ENCODE measurements at regions not wholly inside any gene's neighbourhood (a gene's known extent, or its start where the extent isn't known, plus 50 kb on each side); places are given as distances from the start of the nearest gene placed in this dataset.
"Not testable (repeated sequence)": the region's sequence is repeated elsewhere in the genome, so short reads cannot be mapped to it uniquely, and the experiment has no call there.

DNA sequence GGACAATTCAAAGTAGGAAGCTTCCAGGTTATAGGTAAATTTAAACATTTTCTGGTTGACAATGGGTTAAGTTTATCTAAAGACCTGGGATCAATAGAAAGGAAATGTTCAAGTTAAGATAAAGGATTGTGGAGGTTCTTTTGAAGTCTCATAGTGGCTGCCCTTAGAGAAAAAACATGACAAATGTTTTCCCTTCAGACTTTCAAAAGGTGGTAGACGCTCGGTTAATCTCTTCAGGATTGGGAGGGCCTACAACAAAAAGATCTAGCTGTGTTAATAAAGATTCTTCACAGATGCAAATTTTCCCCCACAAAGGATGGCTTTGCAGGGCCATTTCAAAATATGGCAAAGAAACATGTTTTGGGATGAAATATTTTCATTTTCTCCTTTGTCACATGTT lies 86.6 kb upstream of the FRMD4A start:
- not testable (repeated sequence) for H3K9me3 ChIP-seq (ENCODE audit: control insufficient read depth, low read length, poor library complexity, severe bottlenecking); H3K4me1 Mint-ChIP-seq; H3K4me3 Mint-ChIP-seq; H3K27ac Mint-ChIP-seq; DNase-seq; ATAC-seq; H3K36me3 Mint-ChIP-seq (ENCODE audit: low read depth)
- H3K27me3 Mint-ChIP-seq = peaks cover 66% of the 10 kb centered on the region

DNA sequence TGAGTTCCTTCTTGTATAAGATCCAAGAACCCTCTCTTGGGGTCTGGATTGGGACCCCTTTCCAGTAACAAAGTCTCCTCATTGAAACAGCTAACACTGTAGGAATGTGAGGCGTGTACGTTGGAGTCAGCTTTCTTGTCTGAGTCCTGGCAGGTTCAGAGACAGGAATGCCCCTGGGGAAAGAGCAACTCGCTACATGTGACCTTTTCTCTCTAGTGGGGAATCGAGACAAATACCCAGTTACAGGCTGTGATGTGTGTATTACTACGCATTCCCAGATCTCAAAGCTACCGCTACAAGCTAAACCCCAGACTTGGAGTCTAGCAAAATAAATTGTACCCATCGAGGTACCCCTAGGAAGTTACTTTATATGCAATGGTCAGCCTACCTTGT lies 85.6 kb upstream of the FRMD4A start:
- Mint-ChIP-seq H3K27me3 (peaks cover 66% of the 10 kb centered on the region), H3K4me1 (no peaks in the 10 kb centered on the region), H3K27ac (no peak overlapping the region)

DNA sequence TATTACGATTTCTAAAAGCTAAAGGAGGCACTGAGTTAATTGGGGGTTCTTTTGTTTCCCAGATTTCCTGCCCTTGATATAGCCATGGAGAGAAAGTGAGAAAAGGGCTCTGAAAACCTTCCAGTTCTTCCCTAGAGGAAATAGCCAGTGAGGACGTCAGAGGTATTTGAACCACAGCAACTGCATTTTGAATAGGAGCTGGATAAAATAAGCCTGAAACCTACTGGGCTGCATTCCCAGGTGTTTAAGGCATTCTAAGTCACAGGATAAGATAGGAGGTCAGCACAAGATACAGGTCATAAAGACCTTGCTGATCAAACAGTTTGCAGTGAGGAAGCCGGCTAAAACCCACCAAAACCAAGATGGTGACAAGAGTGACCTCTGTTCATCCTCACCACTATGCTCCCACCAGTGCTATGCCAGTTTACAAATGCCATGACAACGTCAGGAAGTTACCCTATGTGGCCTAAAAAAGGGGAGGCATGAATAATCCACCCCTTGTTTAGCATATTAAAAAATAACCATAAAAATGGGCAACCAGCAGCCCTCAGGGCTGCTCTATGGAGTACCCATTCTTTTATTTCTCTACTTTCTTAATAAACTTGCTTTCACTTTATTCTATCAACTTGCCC lies 85.1 kb upstream of the FRMD4A start:
- peaks cover 66% of the 10 kb centered on the region for H3K27me3 Mint-ChIP-seq

More for the DNA sequence above, 85.6 kb upstream of the FRMD4A start:
- H3K36me3 Mint-ChIP-seq (ENCODE audit: low read depth) = no peaks in the 10 kb centered on the region
- H3K4me3 Mint-ChIP-seq = no peak overlapping the region
- H3K9me3 ChIP-seq (ENCODE audit: control insufficient read depth, low read length, poor library complexity, severe bottlenecking) = no peaks in the 10 kb centered on the region
- ATAC-seq (no peak), DNase-seq (no peak)

DNA sequence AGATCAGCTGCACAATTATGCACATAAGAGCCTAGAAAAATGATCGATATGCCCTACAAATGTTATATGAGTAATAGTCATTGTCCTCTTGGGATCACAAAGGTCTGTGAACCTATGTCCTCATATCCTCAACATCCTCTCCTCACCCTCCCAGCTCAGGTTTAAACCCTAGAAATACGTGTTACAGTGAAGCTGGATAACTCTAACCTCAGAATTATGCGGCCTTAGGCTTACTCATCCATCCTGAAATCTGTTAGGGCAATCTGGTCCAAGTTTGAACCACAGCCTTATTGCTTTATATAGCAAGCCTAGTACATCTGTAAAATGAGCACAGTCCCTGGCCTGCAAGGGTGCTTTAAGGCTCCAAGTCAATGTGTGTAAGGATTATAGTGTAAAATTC lies 84.2 kb upstream of the FRMD4A start:
- DNase-seq = no peak

More for the DNA sequence above, 85.1 kb upstream of the FRMD4A start:
- DNase-seq (no peak), ATAC-seq (no peak)
- Mint-ChIP-seq H3K4me3 (no peak overlapping the region), H3K36me3 (ENCODE audit: low read depth) (peaks cover 2% of the 10 kb centered on the region), H3K27ac (no peak overlapping the region), H3K4me1 (peaks cover 2% of the 10 kb centered on the region)
- H3K9me3 ChIP-seq (ENCODE audit: control insufficient read depth, low read length, poor library complexity, severe bottlenecking) = no peaks in the 10 kb centered on the region

DNA sequence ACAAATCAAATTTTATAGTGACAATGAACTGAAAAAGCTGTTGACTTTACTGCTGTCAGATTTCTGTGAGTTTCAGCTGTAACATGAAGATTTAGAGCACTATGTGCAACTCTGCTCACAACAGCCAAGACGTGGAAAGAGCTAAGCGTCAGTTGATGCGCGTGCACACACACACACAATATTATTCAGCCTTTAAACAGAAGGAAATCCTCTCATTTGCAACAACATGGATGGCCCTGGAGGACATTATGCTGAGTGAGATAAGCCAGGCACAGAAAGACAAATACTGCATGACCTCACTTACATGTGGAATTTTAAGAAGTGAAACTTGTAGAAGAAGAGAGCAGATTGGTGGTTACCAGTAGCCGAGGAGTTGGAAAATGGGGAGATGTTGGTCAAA lies 82.8 kb upstream of the FRMD4A start:
- H3K4me3 Mint-ChIP-seq = no peak overlapping the region
- no peaks in the 10 kb centered on the region for H3K9me3 ChIP-seq (ENCODE audit: control insufficient read depth, low read length, poor library complexity, severe bottlenecking)
- peaks cover 2% of the 10 kb centered on the region for H3K36me3 Mint-ChIP-seq (ENCODE audit: low read depth)
- DNase-seq (no peak), ATAC-seq (no peak)
- peaks cover 12% of the 10 kb centered on the region for H3K4me1 Mint-ChIP-seq
- peaks cover 56% of the 10 kb centered on the region for H3K27me3 Mint-ChIP-seq
- no peak overlapping the region for H3K27ac Mint-ChIP-seq

More for the DNA sequence above, 84.2 kb upstream of the FRMD4A start:
- H3K27me3 Mint-ChIP-seq = peaks cover 60% of the 10 kb centered on the region
- peaks cover 9% of the 10 kb centered on the region for H3K4me1 Mint-ChIP-seq
- H3K27ac Mint-ChIP-seq = no peak overlapping the region
- H3K9me3 ChIP-seq (ENCODE audit: control insufficient read depth, low read length, poor library complexity, severe bottlenecking) = no peaks in the 10 kb centered on the region
- H3K4me3 Mint-ChIP-seq = no peak overlapping the region
- no peak for ATAC-seq
- H3K36me3 Mint-ChIP-seq (ENCODE audit: low read depth) = peaks cover 2% of the 10 kb centered on the region

DNA sequence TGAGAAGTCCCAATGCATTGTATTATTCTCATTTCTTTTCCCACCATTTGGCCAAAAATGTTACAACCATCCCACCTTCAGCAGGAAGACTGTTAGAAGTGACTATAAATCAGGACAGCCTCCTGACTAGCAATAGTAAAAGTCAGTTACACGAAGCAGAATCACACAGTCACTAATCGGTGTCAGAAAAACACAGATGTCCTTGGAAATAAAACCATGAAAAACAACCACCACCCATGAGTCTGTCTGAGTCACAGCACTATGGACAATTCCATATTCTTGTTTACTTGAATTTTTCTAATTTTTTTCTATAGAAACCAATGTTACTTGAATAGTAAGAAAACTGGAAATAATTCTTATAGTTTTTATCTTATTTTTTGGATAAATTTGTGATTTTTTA lies 81.9 kb upstream of the FRMD4A start:
- Mint-ChIP-seq H3K36me3 (ENCODE audit: low read depth) (peaks cover 2% of the 10 kb centered on the region), H3K27me3 (peaks cover 52% of the 10 kb centered on the region), H3K27ac (no peak overlapping the region), H3K4me1 (peaks cover 12% of the 10 kb centered on the region), H3K4me3 (no peak overlapping the region)
- no peaks in the 10 kb centered on the region for H3K9me3 ChIP-seq (ENCODE audit: control insufficient read depth, low read length, poor library complexity, severe bottlenecking)
- DNase-seq = no peak
- ATAC-seq = no peak

DNA sequence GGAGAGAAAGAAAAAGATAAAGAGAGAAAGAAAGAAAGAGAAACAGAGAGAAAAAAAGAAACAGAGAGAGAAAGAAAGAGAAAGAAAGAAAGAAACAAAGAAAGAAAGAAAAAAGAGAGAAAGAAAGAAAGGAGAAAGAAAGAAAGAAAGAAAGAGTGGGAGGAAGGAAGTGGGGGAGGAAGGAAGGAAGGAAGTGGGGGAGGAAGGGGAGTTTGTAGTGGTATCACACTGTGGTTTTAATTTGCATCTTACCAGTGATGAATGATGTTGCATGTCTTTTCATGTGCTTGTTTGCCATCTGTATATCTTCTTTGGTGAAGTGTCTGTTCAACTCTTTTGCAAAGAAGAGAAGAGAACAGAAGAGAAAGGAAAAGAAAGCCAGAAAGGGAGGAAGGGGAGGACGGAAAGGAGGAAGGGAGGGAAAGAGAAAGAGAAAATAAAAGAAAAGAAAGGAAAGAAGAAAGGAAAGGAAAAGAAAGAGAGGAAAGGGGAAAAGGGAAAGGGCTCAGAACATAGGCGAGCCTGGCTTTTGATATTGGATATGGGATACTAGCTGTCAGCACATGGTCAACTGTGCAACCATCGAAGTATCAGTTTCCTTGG lies 79.2 kb upstream of the FRMD4A start:
- ATAC-seq (no peak), DNase-seq (no peak)
- H3K9me3 ChIP-seq (ENCODE audit: control insufficient read depth, low read length, poor library complexity, severe bottlenecking) = no peaks in the 10 kb centered on the region
- peaks cover 2% of the 10 kb centered on the region for H3K36me3 Mint-ChIP-seq (ENCODE audit: low read depth)
- H3K4me1 Mint-ChIP-seq = peaks cover 12% of the 10 kb centered on the region
- no peak overlapping the region for H3K4me3 Mint-ChIP-seq
- H3K27me3 Mint-ChIP-seq = peaks cover 38% of the 10 kb centered on the region
- no peak overlapping the region for H3K27ac Mint-ChIP-seq

DNA sequence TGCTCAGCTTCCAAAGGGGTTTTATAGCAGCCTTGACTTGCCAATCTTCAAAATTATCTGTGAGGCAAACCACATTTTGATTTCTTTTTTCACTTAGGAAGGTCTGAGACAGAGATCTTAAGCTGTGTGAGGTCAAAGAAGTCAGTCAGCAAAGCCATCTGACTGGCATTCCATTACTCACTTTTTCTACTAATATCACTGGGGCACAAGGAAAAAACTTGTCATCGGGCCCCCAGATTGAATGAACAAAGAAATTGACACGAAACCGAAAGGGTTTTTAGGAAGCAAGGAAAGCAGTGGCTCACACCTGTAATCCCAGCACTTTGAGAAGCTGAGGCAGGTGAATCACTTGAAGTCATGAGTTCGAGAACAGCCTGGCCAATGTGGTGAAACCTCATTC lies 78.5 kb upstream of the FRMD4A start:
- no peak overlapping the region for H3K4me3 Mint-ChIP-seq
- no peak overlapping the region for H3K27ac Mint-ChIP-seq
- ATAC-seq = no peak
- peaks cover 32% of the 10 kb centered on the region for H3K27me3 Mint-ChIP-seq
- peaks cover 2% of the 10 kb centered on the region for H3K36me3 Mint-ChIP-seq (ENCODE audit: low read depth)
- no peaks in the 10 kb centered on the region for H3K9me3 ChIP-seq (ENCODE audit: control insufficient read depth, low read length, poor library complexity, severe bottlenecking)
- no peak for DNase-seq
- H3K4me1 Mint-ChIP-seq = peaks cover 14% of the 10 kb centered on the region

DNA sequence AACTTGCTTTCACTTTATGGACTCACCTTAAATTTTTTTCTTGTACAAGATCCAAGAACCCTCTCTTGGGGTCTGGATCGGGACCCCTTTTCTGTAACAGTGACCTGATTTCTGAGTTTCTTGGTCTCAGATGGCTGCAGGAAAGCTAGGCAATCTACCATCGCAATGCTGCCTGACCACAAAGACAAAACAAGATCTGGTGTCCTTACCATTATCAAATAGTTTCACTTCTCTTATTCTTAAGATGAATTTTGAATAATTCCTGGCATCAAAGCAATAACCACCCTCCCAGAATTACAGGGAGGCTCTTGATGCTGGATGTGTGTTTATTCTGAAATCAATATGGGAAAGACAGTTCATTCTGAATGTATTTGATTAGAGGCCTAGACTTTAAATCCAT lies 77.4 kb upstream of the FRMD4A start:
- Mint-ChIP-seq H3K27ac (no peak overlapping the region), H3K4me1 (peaks cover 15% of the 10 kb centered on the region), H3K36me3 (ENCODE audit: low read depth) (peaks cover 2% of the 10 kb centered on the region), H3K4me3 (no peak overlapping the region), H3K27me3 (peaks cover 28% of the 10 kb centered on the region)
- ATAC-seq (no peak), DNase-seq (no peak)
- H3K9me3 ChIP-seq (ENCODE audit: control insufficient read depth, low read length, poor library complexity, severe bottlenecking) = no peaks in the 10 kb centered on the region

DNA sequence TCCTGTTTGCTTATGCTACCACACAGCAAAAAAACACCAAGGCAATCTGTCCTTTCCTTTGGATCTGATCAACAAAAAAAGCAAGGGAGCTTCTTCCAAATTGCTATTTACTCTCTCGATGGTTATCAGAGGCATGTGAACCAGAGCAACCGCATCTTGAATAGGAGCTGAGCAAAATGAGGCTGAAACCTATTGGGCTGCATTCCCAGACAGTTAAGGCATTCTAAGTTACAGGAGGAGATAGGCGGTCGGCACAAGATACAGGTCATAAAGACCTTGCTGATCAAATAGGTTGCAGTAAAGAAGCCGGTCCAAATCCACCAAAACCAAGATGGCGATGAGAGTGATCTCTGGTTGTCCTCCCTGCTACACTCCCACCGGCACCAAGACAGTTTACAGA lies 76.8 kb upstream of the FRMD4A start:
- Mint-ChIP-seq H3K27ac (no peak overlapping the region), H3K27me3 (peaks cover 31% of the 10 kb centered on the region), H3K36me3 (ENCODE audit: low read depth) (peaks cover 2% of the 10 kb centered on the region), H3K4me1 (peaks cover 15% of the 10 kb centered on the region), H3K4me3 (no peak overlapping the region)
- DNase-seq = no peak
- no peaks in the 10 kb centered on the region for H3K9me3 ChIP-seq (ENCODE audit: control insufficient read depth, low read length, poor library complexity, severe bottlenecking)
- no peak for ATAC-seq

DNA sequence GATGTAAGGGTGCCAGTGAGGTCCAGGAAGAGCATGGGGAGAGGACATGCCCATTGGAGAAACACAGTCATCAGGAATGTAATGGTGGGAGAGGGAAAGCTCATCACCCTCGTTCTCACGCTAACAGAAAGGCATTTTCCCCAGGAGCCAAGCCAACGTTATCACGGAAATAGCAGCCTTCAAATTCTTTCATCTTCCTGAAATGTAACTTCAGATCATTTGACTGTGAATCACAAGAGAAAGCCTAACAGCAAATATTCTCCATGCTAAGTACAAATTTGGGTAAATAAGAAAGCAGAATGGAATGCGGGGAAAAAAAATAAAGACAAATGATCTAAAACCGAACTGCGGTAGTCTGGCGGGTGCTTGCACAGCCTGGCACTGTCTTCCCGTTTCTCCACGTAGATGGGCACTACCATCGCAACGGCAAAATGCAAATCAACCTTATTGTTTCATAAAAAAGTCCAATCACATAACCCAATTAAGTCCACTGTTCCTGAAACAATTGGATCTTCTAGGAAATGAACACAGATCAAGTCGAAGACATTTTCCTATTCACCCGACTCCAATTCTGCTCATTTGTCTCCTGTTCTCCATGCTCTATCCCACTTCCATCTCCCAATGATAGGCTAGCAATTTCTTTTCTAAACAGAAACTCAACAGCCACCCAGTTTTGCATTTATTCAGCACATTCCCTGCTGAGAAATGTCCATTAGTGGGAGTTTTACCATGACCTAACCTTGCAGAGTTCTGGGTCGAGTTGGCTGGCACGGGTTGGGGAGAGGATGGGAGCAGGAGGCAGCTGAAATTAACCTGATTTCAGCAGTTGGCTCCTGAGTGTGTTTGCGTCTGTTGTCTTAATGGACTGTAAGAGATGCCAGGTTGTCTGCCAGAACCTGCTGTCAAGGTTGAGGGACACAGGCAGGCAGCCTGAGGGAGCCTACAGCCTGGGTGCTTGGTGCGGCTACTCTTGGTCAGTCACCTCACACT lies 74.6 kb upstream of the FRMD4A start:
- peaks cover 2% of the 10 kb centered on the region for H3K36me3 Mint-ChIP-seq (ENCODE audit: low read depth)
- H3K4me1 Mint-ChIP-seq = peaks cover 11% of the 10 kb centered on the region

DNA sequence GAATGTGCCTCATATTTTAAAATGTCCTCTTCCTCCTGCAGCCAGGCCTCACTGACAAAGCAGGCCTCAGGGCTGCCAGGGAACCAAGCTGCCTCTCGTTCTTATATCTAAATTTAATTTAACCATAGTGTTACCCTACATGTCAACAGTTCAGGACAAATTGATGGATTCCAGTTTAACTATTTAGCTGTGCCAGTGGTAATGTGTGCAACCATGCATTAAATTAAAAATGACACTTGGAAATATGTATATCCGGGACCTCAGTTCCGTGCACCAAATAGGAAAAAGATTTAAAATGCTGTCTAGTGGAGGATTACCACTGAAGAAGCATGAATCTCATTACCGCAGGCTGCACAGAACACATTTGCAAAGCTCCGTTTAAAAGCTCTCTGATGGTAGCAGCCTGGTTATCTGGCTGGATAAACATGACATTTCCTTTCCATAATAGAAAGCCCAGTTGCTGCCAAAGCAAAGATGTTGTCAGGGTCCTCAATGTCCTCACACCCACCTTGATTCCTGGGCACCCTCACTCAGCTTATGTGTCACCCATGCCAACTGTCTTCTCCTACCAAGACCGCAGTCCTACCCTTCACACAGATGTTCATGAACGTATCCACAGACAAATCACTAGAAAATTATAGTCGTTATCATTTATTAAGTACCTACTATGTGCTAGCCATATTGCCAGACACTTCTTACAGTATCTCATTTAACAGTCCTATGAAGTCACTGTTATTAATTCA lies 73.3 kb upstream of the FRMD4A start:
- H3K4me1 Mint-ChIP-seq = peaks cover 2% of the 10 kb centered on the region
- peaks cover 2% of the 10 kb centered on the region for H3K36me3 Mint-ChIP-seq (ENCODE audit: low read depth)
- no peaks in the 10 kb centered on the region for H3K9me3 ChIP-seq (ENCODE audit: control insufficient read depth, low read length, poor library complexity, severe bottlenecking)
- DNase-seq (no peak), ATAC-seq (no peak)
- no peak overlapping the region for H3K4me3 Mint-ChIP-seq
- H3K27ac Mint-ChIP-seq = no peak overlapping the region
- H3K27me3 Mint-ChIP-seq = peaks cover 33% of the 10 kb centered on the region

More for the DNA sequence above, 74.6 kb upstream of the FRMD4A start:
- Mint-ChIP-seq H3K27me3 (peaks cover 33% of the 10 kb centered on the region), H3K4me3 (no peak overlapping the region), H3K27ac (no peak overlapping the region)
- no peak for DNase-seq
- no peak for ATAC-seq
- no peaks in the 10 kb centered on the region for H3K9me3 ChIP-seq (ENCODE audit: control insufficient read depth, low read length, poor library complexity, severe bottlenecking)

DNA sequence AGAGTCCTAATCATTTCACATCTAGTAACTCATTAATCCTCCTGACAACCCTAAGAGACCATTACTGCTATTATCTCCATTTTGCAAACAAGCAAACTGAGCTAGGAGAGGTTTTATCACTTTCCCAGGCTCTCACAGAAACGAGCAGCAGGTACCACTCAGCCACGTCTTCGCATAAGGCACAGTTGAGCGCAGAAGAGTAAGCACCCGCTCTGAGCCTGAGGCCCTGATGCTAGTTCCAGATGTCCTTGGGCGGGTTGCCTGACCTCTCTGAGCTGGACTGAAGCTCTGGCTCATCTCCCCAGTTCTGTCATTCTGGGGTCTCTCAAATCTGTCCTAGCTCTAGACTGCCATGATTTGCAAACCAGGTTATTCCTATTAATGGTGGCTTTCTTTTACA lies 72.6 kb upstream of the FRMD4A start:
- Mint-ChIP-seq H3K27me3 (peaks cover 33% of the 10 kb centered on the region), H3K27ac (no peak overlapping the region), H3K4me3 (no peak overlapping the region), H3K4me1 (peaks cover 2% of the 10 kb centered on the region), H3K36me3 (ENCODE audit: low read depth) (peaks cover 2% of the 10 kb centered on the region)
- ATAC-seq = no peak
- DNase-seq = no peak
- no peaks in the 10 kb centered on the region for H3K9me3 ChIP-seq (ENCODE audit: control insufficient read depth, low read length, poor library complexity, severe bottlenecking)

Data from T-helper 17 cell (primary cell).